Subcutaneous abdominal adipose tissue (tissue), 5 donors: ENCODE measurements at regions not wholly inside any gene's neighbourhood (a gene's known extent, or its start where the extent isn't known, plus 50 kb on each side); places are given as distances from the start of the nearest gene placed in this dataset.
A peak's percentile ranks its signal among the peaks of the same experiment; 100 is the strongest.
"Not testable (repeated sequence)": the region's sequence is repeated elsewhere in the genome, so short reads cannot be mapped to it uniquely, and the experiment has no call there.

Experiments used
- H3K27ac ChIP-seq: one replicate; pipeline ENCODE4 v1.7.0; 2013; ENCODE audit warnings: low read depth, mild to moderate bottlenecking, inconsistent platforms, low read length, moderate library complexity
- H3K27me3 ChIP-seq, 5 donors: one replicate each; pipeline ENCODE4 v1.7.0; 2013; ENCODE audit warnings: low read length in 5 of 5, inconsistent platforms in 1 of 5; ENCODE audit not compliant: control insufficient read depth in 5 of 5, insufficient read depth in 4 of 5
- H3K36me3 ChIP-seq, 5 donors: one replicate each; pipeline ENCODE4 v1.7.0; 2013; ENCODE audit warnings: low read length in 5 of 5; ENCODE audit not compliant: control insufficient read depth in 5 of 5, insufficient read depth in 5 of 5
- H3K4me1 ChIP-seq, 5 donors: one replicate each; pipeline ENCODE4 v1.7.0; 2013; ENCODE audit warnings: low read length in 5 of 5, mild to moderate bottlenecking in 3 of 5, moderate library complexity in 1 of 5; ENCODE audit not compliant: control insufficient read depth in 5 of 5, insufficient read depth in 5 of 5
- H3K4me3 ChIP-seq, 5 donors: one replicate each; pipeline ENCODE4 v1.7.0; 2013; ENCODE audit warnings: low read length in 5 of 5, low read depth in 1 of 5
- H3K9ac ChIP-seq, 5 donors: one replicate each; pipeline ENCODE4 v1.7.0; 2013; ENCODE audit warnings: low read length in 5 of 5, mild to moderate bottlenecking in 4 of 5, moderate library complexity in 3 of 5
- H3K9me3 ChIP-seq, 5 donors: one replicate each; pipeline ENCODE4 v1.7.0; 2013; ENCODE audit warnings: low read length in 5 of 5; ENCODE audit not compliant: control insufficient read depth in 5 of 5
- donor health status: healthy.
- donor health status: healthy.
- donor health status: healthy.
- donor health status: healthy.
- donor health status: healthy.

DNA sequence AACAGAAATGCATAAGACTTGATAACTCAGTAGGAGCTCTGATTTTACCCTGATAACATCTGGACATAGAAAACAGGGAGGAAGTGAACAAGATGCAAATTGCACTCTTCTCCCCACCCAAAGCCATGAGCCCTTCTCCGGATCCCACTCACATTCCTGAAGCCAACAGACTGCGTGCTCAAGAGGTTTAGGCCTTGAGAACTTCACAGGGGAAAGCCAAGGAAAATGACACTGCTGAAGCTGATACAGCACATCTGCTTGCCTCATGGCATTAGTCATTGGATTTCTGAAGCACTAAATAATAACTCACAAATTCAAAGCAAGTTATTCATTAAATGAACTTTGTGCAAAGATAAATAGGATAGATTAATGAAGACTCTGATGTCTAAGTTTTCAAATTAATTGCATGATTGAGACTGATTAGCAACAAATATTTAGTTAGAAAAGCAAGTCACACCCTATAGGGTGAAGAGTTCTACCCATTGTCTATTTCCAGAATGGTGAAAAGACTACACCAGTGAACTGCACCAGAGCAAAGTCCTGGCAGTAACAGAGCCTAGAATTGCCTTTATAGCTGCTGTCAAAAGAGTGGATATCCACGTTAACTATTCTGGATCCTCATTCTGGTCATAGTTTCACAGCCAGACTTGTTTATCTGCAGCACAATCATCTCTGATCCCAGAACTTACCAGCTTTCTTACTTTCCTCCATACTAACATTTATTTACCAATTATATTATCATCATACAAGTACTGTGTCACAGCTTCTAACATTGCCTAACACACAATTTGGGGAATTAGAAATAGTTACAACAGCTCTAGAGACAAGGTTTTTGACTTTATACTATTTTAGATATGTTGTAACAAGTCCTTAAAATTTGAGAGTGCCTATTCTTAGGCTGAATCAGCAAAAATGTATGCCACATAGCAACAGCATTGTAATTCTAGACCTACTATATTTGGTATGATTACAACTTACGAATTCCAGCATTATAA is 432.1 kb upstream of the RGMB start:
- no peaks in the 10 kb centered on the region for H3K36me3 ChIP-seq
- peaks cover 0 to 5% (median 0%) of the 10 kb centered on the region in 5 donors for H3K9me3 ChIP-seq
- no peak overlapping the region for H3K4me3 ChIP-seq
- H3K9ac ChIP-seq, result no peak overlapping the region
- no peaks in the 10 kb centered on the region for H3K27me3 ChIP-seq
- no peaks in the 10 kb centered on the region for H3K4me1 ChIP-seq
- no peak overlapping the region for H3K27ac ChIP-seq

DNA sequence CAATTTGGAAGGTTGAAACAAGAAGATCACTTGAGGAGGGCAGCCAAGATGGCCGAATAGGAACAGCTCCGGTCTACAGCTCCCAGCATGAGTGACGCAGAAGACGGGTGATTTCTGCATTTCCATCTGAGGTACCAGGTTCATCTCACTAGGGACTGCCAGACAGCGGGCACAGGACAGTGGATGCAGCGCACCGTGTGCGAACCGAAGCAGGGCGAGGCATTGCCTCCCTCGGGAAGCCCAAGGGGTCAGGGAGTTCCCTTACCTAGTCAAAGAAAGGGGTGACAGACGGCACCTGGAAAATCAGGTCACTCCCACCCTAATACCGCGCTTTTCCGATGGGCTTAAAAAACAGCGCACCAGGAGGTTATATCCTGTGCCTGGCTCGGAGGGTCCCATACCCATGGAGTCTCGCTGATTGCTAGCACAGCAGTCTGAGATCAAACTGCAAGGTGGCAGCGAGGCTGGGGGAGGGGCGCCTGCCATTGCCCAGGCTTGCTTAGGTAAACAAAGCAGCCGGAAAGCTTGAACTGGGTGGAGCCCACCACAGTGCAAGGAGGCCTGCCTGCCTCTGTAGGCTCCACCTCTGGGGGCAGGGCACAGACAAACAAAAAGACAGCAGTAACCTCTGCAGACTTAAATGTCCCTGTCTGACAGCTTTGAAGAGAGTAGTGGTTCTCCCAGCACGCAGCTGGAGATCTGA is 430.4 kb upstream of the RGMB start:
- not testable (repeated sequence) for H3K4me1 ChIP-seq, H3K9me3 ChIP-seq, H3K27ac ChIP-seq, H3K27me3 ChIP-seq, H3K9ac ChIP-seq, H3K4me3 ChIP-seq, H3K36me3 ChIP-seq

DNA sequence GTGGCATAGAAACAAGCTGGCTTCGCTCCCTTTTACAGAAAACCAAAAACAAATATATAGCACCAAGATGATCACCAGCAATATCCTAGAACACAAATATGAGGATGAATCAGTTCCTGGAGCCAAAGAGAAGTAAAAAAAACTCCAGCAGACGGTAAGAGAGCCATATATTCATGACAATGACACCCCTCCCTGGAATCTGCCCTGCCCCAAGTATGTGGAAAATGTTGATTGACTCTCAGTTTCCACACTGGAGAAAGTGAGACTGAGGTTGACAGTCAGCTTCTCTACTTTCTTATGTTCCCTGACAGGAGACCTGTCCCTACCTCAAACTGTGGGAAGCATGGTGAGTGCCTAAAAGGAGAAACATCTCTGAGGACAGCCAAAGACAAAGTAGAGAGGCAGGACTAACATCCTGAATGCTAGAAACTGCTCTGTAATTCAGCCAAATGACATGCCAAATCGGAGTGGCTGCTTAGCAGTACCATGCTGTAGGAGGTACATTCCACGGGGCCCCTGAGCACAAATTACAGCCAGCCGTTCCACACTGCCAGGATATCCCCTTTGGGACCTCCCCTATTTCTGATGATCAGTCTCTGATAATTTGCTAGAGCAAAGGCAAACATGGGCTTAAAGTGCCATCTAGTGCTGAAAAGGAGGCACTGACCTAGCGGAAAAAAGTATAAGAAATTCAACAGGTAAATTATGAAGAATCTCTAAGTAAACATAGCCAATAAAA is 424.0 kb upstream of the RGMB start:
- H3K27ac ChIP-seq, result no peak overlapping the region
- no peaks in the 10 kb centered on the region for H3K27me3 ChIP-seq
- H3K4me3 ChIP-seq, result no peak overlapping the region
- H3K36me3 ChIP-seq, result no peaks in the 10 kb centered on the region
- peaks cover 0 to 20% (median 9%) of the 10 kb centered on the region in 5 donors for H3K9me3 ChIP-seq
- no peaks in the 10 kb centered on the region for H3K4me1 ChIP-seq
- H3K9ac ChIP-seq, result no peak overlapping the region

DNA sequence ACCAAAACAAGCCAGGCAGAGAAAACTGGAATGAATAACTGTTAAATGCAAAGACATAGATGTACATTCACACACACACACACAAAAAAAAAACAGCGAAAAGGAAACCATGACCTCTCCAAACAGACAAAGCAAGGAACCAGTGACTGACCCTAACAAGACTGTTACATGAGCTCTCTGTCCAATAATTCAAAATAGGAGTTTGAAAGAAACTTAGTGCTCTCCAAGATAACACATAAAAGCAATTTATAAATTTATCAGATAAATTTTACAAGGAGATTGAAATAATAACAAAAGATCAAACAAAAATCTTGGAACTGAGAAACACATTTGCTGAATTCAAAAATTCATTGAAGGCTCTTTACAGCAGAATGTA is 423.5 kb upstream of the RGMB start:
- Histone ChIP-seq H3K9ac (no peak overlapping the region), H3K4me1 (no peaks in the 10 kb centered on the region), H3K4me3 (peak overlapping the region in 1 of 5 donors; percentile 9), H3K9me3 (peaks cover 0 to 20% (median 9%) of the 10 kb centered on the region in 5 donors), H3K27ac (no peak overlapping the region), H3K27me3 (no peaks in the 10 kb centered on the region), H3K36me3 (no peaks in the 10 kb centered on the region)

DNA sequence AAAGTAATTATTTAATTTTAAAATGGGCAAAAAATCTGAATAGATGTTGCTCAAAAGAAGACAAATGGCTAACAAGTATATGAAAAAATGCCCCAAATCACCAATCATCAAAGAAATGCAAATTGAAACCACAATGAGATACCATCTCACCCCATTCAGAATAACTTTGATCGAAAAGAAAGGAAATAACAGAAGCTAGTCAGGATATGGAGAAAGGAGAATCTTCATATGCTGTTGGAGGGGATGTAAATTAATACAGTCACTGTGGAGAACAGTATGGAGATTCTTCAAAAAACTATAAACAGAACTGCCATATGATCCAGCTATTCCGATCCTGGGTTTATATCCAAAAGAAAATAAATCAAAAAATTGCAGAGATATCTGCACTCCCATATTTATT is 418.5 kb upstream of the RGMB start:
- H3K9me3 ChIP-seq, result peaks cover under 1 to 19% (median 2%) of the 10 kb centered on the region in 5 donors

DNA sequence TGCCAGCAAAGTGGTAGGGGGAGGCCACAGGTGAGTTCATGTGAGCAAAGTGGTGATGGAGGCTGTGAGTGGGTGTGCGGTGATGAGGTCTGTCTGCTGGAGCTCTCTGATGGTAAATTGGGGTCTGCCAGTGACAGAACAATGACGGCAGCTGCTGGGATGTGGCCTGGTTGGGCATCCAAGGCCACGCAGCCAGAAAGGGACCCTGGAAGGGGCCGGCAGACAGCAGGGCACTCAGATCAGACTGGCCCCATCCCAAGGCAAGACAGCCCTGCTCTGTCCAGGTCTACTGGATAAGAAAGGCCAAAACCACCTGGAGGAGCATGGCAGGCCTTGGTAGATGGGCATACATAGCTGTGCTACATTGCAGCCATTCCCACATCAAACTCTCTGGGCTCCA is 412.9 kb upstream of the RGMB start:
- Histone ChIP-seq H3K4me1 (no peaks in the 10 kb centered on the region), H3K9me3 (peaks cover 2 to 9% (median 6%) of the 10 kb centered on the region in 5 donors), H3K36me3 (no peaks in the 10 kb centered on the region), H3K27me3 (no peaks in the 10 kb centered on the region), H3K9ac (no peak overlapping the region), H3K4me3 (no peak overlapping the region), H3K27ac (no peak overlapping the region)

More for the DNA sequence above, 418.5 kb upstream of the RGMB start:
- Histone ChIP-seq H3K27ac (no peak overlapping the region), H3K4me3 (no peak overlapping the region), H3K27me3 (no peaks in the 10 kb centered on the region), H3K4me1 (no peaks in the 10 kb centered on the region), H3K36me3 (no peaks in the 10 kb centered on the region), H3K9ac (no peak overlapping the region)

DNA sequence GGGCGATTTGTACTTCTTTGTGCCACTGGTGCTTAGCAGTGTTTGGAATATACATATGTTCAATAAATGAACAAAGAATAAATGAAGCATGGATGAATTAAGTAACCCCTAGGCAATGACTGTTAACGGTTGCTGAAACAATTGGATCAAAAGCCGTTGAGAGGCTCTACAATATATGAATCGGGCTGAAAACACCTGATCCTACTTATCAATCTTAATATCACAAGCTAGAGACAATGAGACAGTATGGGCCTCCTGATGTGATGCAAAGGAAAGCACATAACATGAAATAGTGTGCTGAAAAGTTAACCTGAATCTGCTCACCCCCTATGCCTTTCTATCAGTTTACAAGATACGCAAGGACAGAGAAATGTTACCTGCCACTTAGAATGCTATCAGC is 410.3 kb upstream of the RGMB start:
- H3K36me3 ChIP-seq, result no peaks in the 10 kb centered on the region
- H3K27ac ChIP-seq, result no peak overlapping the region
- H3K4me1 ChIP-seq, result no peaks in the 10 kb centered on the region
- H3K9ac ChIP-seq, result no peak overlapping the region
- no peak overlapping the region for H3K4me3 ChIP-seq
- peaks cover 2 to 12% (median 6%) of the 10 kb centered on the region in 5 donors for H3K9me3 ChIP-seq
- no peaks in the 10 kb centered on the region for H3K27me3 ChIP-seq

DNA sequence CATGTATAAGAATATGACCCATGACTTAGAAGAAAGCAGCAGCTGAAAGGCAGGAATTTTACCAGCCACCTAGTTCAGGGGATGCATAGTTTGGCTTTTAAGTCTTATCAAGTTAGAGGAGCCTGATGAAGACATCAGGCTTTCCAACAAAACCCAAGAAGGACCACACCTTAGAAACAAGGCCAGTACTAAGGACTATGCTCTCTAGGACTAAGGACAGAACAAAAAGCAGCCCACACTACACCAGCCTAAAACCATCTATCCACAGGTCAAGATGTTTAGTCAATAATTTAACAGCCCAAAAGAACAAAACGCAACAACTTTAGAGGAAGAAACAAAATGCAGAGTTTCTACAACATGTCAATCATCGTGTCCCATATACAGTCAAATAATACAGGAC is 408.9 kb upstream of the RGMB start:
- Histone ChIP-seq H3K4me3 (no peak overlapping the region), H3K9ac (no peak overlapping the region), H3K9me3 (peaks cover 0 to 7% (median 6%) of the 10 kb centered on the region in 5 donors), H3K27ac (no peak overlapping the region), H3K27me3 (no peaks in the 10 kb centered on the region), H3K4me1 (no peaks in the 10 kb centered on the region), H3K36me3 (no peaks in the 10 kb centered on the region)

DNA sequence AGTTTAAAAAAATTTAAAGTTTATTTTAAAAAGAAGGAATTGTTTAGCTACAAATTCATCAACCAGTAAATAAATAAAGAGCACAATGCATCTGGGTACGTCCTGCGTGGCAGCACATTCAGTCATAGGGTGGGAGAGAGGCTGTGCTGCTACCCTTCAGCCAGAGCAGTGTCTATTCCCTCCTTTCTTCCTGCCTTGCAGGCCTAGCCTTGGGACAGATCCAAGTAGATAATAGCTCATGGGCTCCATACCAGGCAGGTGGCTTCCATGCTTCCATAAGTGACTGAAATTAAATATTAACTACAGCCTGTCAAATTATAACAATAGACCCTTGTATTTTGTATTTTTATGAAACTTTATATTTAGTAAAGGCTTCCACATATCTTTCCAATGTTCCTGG is 408.3 kb upstream of the RGMB start:
- Histone ChIP-seq H3K9me3 (peaks cover 0 to 7% (median 5%) of the 10 kb centered on the region in 5 donors), H3K9ac (no peak overlapping the region), H3K27me3 (no peaks in the 10 kb centered on the region)

More for the DNA sequence above, 408.3 kb upstream of the RGMB start:
- Histone ChIP-seq H3K4me1 (no peaks in the 10 kb centered on the region), H3K4me3 (no peak overlapping the region), H3K27ac (no peak overlapping the region), H3K36me3 (no peaks in the 10 kb centered on the region)
